HFFc6 (cell line): ENCODE measurements at regions not wholly inside any gene's neighbourhood (a gene's known extent, or its start where the extent isn't known, plus 50 kb on each side); places are given as distances from the start of the nearest gene placed in this dataset.

Experiments
- DNase-seq: peaks from one replicate; pipeline ENCODE4 v3.0.0-alpha.2; 2018
- H3K27ac Mint-ChIP-seq: 2 replicates; pipeline ENCODE4 v1.8.0; 2020; ENCODE audit warnings: mild to moderate bottlenecking, mixed read lengths
- H3K27me3 Mint-ChIP-seq: 2 replicates; pipeline ENCODE4 v1.8.0; 2021; ENCODE audit warnings: mild to moderate bottlenecking, moderate library complexity, mixed read lengths; ENCODE audit not compliant: insufficient read depth
- H3K36me3 Mint-ChIP-seq: 2 replicates; pipeline ENCODE4 v1.8.0; 2021; ENCODE audit warnings: low read depth, mixed read lengths
- H3K4me1 Mint-ChIP-seq: 2 replicates; pipeline ENCODE4 v1.8.0; 2020; ENCODE audit warnings: low read depth, mixed read lengths
- H3K4me3 Mint-ChIP-seq: 2 replicates; pipeline ENCODE4 v1.8.0; 2020; ENCODE audit warnings: mild to moderate bottlenecking, moderate library complexity, mixed read lengths
- H3K9me3 Mint-ChIP-seq: 2 replicates; pipeline ENCODE4 v1.8.0; 2020; ENCODE audit warnings: mild to moderate bottlenecking, mixed read lengths
- TF ChIP-seq, protein P1 (sequence below): fragments of 200-600 bp; sonication (generic); IDR thresholded peaks from 2 replicates; pipeline ENCODE4 v1.5.0; 2021; ENCODE audit warnings: antibody characterized with exemption, mild to moderate bottlenecking

DNA sequence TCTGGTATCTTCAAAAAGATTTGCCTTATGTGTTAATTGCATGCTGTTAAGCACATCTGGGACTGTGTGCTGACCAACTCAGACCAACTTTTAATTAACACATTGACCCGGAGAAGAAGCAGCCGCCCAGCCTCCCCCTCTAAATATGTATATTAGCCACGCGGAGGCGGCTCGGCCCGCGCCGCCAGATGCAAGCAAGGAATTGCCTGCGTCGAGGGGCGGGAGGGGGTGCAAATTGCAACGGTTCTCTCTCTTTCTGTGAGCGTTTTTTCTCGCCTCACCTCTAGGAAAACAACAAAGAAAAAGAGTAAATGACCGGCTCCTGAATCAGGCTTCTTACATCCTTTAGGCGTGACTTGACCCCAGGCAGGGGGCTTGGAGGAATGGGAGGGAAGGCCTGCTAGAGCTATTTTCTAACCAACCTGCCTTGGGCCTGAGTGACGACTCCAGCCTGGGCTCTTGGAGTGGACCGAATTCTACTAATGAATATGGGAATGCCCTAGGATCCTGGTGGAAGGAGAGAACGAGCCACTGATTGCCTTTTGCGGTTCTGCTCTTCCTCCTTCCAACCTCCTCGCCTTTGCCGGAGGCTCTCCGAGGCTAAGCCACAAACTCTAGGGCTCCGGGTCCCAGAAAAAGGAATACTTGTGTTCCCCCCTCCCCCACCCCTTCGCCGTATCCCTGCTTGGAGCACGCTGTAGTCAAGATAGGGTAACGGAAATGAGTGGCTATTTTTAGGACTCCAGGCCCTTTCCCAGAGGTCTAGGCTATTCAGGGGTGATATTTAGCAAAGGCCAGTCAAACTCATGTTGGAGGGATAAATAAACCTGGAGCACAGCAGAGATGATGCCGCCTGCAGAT is 417.0 kb upstream of the ESRRG start:
- TF ChIP-seq, protein P1, sequence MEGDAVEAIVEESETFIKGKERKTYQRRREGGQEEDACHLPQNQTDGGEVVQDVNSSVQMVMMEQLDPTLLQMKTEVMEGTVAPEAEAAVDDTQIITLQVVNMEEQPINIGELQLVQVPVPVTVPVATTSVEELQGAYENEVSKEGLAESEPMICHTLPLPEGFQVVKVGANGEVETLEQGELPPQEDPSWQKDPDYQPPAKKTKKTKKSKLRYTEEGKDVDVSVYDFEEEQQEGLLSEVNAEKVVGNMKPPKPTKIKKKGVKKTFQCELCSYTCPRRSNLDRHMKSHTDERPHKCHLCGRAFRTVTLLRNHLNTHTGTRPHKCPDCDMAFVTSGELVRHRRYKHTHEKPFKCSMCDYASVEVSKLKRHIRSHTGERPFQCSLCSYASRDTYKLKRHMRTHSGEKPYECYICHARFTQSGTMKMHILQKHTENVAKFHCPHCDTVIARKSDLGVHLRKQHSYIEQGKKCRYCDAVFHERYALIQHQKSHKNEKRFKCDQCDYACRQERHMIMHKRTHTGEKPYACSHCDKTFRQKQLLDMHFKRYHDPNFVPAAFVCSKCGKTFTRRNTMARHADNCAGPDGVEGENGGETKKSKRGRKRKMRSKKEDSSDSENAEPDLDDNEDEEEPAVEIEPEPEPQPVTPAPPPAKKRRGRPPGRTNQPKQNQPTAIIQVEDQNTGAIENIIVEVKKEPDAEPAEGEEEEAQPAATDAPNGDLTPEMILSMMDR = no peak
- no peak for DNase-seq
- Mint-ChIP-seq H3K36me3 (no peaks in the 10 kb centered on the region; the same call in 1 of the 2 replicates), H3K27me3 (peaks cover 12% of the 10 kb centered on the region), H3K9me3 (peaks cover 48% of the 10 kb centered on the region), H3K4me1 (no peaks in the 10 kb centered on the region), H3K4me3 (no peak overlapping the region), H3K27ac (no peak overlapping the region)

DNA sequence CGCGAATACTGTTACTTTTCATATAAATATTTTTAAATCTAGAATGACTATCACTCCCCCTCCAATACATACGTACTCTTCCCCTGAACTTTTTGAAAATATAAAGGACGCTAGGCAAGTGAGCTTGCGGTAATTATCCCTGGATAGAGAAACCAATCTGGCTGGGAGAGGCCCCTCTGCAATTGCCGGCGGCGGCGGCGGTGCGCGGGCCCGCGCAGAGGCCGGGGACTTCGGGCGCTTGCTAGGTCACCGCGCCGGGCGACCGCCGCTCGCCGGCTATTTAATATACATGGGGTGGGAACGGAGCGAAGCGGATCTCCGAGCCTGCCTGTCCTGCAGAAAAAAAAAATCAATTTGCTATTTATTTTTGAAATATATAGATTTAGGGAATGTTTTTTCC is 416.3 kb upstream of the ESRRG start:
- no peak for DNase-seq
- H3K27ac Mint-ChIP-seq = no peak overlapping the region
- H3K4me3 Mint-ChIP-seq = no peak overlapping the region
- peaks cover 47% of the 10 kb centered on the region for H3K9me3 Mint-ChIP-seq
- peaks cover 15% of the 10 kb centered on the region for H3K27me3 Mint-ChIP-seq
- TF ChIP-seq, protein P1 = no peak
- H3K36me3 Mint-ChIP-seq = no peaks in the 10 kb centered on the region; the same call in 1 of the 2 replicates
- no peaks in the 10 kb centered on the region for H3K4me1 Mint-ChIP-seq

DNA sequence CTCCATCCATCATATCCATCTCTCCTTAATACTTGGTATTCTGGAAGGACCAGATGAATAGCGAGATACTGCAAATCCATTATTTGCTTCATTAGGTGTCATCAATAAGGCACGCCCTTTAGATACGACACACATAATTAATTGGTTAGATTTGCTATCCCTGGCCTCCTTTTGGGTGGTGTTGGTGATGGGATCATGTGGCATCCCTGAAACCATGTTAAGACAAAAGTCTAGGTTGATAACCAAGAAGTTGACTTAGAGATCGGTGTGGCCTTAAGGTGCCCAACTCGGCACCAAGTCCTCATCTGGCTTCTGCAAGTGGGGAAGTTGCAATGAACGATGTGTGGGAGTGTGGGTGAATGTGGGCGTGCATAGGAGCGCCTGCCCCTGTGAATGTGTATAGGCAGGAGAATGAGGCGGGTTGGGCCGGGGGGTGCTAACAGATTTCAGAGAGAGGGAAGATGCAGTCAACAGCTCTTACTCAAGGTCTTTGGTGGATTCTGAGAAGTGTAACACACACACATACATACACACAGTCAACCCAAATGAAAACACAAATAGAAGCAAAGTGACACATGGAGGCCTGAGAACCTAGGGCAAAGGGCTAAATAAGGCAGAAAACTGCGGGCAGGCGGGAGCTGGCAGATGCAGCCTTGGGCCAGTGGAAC is 415.7 kb upstream of the ESRRG start:
- no peaks in the 10 kb centered on the region; the same call in 1 of the 2 replicates for H3K36me3 Mint-ChIP-seq
- TF ChIP-seq, protein P1 = no peak
- no peak overlapping the region for H3K27ac Mint-ChIP-seq
- no peaks in the 10 kb centered on the region for H3K4me1 Mint-ChIP-seq
- peaks cover 48% of the 10 kb centered on the region for H3K9me3 Mint-ChIP-seq
- H3K27me3 Mint-ChIP-seq = peaks cover 15% of the 10 kb centered on the region
- no peak overlapping the region for H3K4me3 Mint-ChIP-seq
- no peak for DNase-seq

DNA sequence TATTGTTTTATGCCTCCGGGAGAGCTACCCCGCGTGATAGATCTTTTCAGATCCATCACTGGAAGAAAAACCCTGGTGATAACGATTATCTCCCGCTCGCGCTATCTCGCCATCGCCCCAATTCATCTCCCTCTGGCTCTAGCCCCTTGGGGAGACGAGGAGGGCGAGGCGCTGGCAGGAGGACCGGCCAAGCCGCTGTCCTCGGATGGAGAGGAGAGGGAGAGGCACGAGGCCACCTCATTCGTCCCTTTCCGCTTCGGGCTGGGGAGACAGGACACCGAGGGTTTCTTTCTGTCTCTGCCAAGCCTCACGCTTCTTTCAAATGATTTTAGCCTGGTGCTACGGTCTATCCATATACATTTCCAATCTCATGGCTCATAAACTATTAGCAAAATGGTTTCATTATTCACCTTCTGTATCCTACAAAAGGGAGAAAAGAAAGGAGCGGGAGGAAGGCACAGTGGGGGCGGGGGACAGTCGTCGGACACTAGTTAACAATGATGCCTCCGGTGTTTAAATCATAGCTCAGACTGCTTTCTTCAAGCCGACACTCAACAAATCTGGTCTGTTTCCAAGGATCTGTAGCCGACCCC is 415.0 kb upstream of the ESRRG start:
- TF ChIP-seq, protein P1 = no peak
- no peak for DNase-seq
- Mint-ChIP-seq H3K27me3 (peaks cover 15% of the 10 kb centered on the region), H3K36me3 (no peaks in the 10 kb centered on the region; the same call in 1 of the 2 replicates), H3K4me3 (no peak overlapping the region), H3K4me1 (no peaks in the 10 kb centered on the region), H3K27ac (no peak overlapping the region), H3K9me3 (peaks cover 51% of the 10 kb centered on the region)

DNA sequence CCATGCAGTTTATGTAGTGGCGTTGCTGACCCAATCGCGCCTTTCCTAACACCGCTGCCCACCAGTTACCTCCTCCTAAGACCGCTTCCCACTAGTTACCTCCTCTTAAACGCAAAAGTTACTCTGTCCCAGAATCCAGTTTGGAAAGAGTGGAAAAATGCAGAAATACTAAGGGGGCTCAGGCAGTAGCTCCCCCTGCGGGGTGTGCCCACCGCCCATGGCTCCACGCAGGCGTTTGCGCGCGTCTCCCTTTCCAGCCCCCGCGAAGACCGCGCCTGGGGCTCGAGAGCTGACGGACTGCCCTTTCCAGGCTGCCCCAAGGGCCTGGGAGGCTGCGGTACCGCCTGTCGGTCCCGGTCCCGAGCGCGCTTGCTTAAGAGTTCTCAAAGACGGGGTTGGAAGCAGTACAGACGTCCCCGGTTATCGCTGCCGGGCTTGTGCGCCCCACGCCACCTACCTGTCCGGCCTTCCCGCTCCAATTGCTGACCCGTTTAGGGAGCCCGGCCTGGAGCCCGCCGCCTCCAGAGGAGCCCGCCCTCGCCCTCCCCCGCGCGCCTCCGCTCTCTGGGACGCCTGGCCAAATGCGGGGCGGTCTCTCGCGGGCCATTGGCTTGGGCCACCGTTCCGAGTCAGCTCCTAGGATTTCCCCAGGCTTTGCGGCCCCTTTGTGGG is 414.1 kb upstream of the ESRRG start:
- Mint-ChIP-seq H3K9me3 (peaks cover 57% of the 10 kb centered on the region), H3K4me1 (no peaks in the 10 kb centered on the region), H3K27me3 (peaks cover 15% of the 10 kb centered on the region), H3K27ac (no peak overlapping the region), H3K4me3 (no peak overlapping the region), H3K36me3 (no peaks in the 10 kb centered on the region; the same call in 1 of the 2 replicates)
- TF ChIP-seq, protein P1 = no peak
- DNase-seq = no peak
